ENCODE measurements at regions not wholly inside any gene's neighbourhood (a gene's known extent, or its start where the extent isn't known, plus 50 kb on each side); places are given as distances from the start of the nearest gene placed in this dataset.

DNA sequence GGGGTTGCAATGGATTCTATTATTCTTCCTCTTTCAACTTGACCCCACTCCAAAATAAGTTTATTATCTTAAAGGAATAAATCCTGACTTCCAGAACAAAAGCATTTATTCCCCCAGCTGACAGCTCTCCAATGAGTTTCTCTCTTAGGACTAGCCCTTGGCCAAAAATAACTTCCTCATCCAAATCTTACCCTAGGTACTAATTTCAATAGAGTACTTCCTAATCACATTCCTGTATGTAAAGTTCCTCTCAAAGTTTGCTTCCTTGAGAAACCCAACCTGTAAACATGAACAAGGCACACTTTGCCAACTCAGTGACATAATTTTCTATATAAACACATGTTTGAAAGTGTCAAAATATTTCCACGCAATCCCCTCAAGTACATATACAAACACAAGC lies 671.2 kb upstream of the GALNTL6 start:
- DNase-seq, result no peak

DNA sequence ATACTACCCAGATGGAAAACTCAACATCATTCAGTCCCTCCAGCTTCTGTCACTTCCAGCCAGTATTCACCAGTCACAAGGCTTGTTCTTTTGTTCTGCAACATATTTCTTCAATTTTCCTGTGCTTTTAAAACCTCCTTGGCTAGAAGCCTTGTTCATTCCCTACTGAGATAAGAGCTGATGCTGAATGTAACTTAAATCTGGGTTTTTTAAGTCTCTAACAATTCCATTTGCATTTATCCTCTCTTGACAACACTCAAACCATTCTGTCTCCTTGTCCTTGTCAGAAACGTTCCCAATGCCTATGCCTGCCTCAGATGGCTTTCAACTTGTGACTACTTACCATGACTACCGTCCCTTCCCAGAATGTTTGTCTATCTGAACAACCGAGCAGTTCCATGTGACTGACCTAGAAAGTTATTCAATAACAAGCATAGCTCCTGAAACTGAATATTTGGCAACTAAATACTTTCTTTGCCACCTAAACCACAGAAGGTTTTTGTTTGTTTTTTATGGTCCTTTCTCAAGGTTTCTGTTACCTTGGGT lies 682.9 kb upstream of the GALNTL6 start:
- no peak for DNase-seq

DNA sequence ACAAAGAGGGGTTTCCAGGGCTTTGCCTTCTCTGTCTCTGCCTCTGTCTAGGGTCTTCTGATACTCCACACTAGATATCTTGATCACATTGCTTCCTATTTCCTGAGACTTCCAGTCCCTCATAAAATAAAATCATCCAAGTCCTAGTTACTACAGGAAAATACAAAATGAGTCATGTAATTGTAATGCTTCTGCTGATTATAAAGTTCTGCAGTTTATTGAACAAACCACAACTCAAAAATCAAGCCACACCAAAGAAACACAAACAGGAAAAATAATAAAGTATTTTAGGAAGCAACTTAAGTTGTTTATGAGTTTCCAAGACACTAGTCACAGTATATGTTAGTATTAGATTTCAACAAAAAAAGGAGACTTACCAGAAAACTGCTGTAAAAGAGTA lies 695.1 kb upstream of the GALNTL6 start:
- DNase-seq, result no peak

DNA sequence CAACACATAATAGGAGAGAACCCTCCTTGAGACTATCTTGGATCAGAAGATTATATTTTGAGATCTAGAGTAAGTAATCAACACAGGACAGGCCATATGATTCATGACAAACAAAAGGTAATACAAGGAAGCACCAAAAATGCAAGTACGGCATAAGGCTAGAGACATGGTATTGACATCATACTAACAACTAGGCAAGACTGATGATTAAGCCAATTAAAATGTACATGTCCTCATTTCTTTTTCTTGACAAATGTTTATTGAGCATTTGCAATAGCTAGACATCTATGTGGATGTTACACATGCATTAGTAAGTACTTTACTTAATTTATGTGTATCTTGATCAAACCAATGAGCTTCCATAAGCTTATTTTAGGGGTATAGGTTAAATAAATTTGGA lies 695.7 kb upstream of the GALNTL6 start:
- no peak for DNase-seq

DNA sequence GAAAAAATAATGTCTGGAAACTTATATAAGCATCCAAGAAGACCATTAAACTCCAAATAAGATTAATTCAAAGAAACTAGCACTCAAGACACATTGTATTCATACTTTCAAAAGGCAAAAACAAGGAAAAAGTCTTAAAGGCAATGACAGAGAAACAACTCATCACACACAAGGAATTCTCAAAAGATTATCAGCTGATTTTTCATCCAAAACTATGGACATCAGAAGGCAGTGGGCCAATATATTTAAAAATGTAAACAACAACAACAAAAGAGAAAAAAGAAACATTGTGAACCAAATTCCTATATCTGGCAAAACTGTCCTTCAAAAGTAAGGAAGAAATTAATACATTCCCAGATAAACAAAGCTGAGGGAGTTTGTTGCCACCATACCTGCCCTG lies 711.4 kb upstream of the GALNTL6 start:
- DNase-seq, result no peak

DNA sequence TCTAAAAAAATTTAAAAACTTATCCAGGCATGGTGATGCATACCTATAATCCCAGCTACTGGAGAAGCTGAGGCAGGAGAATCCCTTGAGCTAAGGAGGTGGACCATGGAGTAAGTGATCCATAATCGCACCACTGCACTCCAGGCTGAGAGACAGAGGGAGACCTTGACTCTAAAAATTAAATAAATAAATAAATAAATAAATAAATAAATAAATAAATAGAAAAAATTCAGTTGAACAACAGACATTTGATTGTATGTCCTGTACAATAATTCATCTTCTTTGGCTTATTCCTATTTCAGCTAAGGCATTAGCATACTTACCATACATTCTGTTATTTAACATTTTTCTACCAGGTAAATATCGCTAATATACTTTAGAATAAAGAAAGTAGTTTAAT lies 726.1 kb upstream of the GALNTL6 start:
- DNase-seq, result no peak

DNA sequence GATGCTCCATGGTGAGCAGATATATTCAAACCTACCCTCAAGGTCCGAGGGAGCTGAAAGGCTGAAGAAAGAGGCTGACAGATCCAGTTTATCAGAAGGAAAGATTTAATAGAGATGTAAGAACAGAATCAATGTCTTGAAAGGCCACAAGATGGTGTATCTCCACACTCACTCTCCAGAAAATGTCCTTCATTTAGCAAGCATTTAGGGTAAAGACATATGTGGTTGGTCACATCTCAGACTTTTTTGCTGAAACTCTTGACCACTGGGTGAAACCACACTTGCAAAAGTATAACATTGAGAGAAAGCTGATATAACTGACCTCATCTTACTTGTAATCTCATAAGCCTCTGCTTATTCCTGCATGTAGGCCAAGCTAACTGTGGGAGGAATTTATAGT lies 745.8 kb upstream of the GALNTL6 start:
- peak in 1 of 2 experiments; percentile 1 for DNase-seq

DNA sequence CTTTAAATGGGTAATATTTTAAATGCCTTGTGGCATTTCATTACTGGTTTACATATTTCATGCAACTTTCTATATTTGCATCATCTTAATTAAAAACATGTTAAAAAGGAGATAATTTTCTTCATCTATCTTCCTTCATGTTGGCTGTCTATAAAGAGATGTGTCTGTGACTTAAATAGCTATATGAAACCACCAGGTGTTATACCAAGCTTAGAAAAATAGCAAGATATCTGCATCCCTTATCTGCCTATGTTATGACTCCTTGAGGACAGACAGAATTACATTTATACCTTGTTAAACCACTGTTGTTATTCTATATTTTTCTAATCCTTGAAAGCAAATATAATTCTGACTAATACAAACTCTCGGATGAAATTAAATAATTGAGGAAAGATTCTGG lies 763.8 kb upstream of the GALNTL6 start:
- no peak for DNase-seq

DNA sequence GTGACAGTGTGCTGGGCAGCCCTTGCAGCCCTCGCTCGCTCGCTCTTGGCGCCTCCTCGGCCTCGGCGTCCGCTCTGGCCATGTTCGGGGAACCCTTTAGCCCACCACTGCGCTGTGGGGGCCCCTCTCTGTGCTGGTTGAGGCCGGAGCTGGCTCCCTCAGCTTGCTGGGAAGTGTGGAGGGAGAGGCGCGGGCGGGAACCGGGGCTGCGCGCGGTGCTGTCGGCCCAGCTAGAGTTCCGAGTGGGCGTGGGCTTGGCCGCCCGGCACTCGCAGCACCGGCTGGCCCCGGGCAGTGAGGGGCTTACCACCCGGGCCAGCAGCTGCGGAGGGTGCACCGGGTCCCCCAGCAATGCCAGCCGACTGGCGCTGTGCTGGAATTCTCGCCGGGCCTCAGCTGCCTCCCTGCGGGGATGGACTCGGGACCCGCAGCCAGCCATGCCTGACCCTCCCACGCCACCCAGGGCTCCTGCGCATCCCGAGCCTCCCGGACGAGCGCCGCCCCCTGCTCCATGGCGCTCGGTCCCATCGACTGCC lies 770.1 kb upstream of the GALNTL6 start:
- DNase-seq, result no peak

DNA sequence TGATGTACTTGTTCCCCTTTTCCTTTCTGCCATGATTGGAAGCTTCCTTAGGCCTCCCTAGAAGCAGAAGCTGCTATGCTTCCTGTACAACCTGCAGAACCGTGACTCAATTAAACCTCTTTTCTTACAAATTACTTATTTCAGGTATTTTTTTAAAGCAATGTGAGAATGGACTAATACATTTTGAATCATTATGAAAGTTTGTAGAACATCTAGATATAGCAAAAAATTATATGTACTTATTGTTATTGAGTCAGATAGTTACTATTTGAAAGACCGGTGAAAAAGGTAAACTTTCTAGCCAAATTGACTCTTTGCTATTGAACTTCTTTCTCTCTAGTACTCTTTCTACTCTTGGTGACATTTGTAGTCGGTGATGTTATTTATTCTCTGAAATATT lies 777.3 kb upstream of the GALNTL6 start:
- DNase-seq, result no peak

DNA sequence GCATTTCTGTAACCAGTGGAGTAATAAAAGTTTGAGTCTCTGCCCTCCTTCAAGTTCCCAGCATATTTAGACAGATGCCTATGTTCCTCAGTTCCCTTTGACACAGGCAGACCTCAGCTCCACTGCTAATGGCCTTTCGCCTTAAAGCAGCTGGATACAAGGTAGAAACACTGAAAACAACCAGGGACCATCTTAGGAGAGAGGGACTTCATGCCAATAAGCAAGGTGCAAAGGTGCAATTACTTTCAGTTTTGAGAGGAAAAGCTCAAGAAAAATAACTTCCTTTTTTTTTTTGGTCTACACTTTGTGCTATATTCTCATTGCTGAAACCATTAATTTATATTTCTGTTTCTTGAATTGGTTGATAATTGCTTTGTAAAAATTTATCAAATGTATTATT lies 781.9 kb upstream of the GALNTL6 start:
- no peak for DNase-seq

DNA sequence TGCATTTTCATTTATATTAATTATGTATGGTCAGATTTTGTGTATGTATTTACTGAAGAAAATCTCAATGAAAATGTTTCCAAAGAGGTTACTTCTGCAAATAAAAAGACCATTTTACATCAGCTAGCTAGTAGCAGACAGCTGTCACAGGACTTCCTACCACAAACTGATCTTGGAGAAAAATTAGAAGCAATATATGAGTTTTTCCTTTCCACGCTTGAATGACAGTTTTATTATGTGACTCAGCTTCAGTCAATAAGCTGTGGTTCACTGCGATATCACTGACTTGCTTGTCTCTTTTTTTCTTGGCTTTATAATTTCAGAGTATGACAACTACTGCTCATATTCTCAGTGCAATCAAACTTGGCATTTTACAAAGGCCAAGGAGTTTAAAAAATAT lies 787.4 kb upstream of the GALNTL6 start:
- DNase-seq, result no peak

DNA sequence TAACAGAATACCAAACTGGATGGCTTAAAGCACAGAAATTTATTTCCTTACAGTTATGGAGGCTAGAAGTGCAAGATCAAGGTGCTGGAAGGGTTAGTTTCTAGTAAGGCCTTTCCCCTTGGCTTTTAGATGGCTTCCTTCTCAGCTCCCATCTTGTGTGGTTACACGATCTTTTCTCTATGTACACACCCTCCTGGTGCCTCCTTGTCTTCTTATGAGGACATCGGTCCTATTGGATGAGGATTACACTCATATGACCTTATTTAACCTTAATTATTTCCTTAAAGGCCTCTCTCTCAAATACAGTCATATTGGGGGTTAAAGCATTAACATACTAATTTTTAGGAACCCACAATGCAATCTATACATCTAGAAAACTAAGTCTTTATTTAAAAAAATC lies 787.9 kb upstream of the GALNTL6 start:
- no peak for DNase-seq

DNA sequence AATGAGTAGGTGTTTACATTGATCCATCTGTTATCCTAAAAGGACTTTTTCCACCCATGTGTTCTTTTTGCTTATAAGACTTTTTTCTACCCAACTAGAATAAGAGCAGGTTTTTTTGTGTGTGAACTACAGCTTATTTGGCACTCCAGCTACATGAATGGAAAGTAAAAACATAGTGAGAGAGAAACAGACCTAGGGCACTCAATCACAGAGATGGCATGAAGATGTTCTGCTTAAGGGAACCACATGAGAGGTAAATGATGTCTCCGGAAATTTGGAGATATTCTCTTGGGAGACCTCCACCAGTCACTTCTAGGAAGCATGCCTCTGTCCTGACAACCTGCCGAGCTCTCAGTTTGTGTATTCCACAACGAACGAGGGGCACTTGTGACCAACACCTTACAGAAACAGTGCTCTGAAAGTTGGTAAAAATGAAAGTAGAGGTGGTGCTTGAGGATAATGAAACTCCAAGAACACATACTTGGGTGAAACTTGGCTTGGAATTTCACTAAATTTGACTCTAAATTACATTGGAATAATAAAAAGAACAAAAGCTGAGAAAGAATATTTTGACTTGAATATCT lies 788.4 kb upstream of the GALNTL6 start:
- no peak for DNase-seq

DNA sequence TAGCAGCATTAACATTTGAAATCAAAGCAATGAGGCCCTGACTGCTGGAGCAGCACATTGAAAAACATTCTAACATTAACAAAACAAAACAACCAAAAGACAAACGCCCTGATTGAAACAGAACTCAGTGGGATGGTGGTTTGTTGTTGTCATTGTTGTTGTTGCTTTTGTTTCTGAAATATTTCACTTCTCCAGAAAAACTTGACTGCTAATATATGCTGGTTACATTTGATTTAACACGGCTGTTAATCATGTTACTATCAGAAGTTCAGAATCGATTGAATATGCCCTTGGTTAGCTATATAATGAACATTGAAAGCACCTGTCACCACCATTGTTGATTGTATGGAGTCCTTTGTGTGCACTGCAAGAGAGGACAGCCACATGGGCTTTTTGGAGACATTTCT lies 790.4 kb upstream of the GALNTL6 start:
- DNase-seq, result no peak

DNA sequence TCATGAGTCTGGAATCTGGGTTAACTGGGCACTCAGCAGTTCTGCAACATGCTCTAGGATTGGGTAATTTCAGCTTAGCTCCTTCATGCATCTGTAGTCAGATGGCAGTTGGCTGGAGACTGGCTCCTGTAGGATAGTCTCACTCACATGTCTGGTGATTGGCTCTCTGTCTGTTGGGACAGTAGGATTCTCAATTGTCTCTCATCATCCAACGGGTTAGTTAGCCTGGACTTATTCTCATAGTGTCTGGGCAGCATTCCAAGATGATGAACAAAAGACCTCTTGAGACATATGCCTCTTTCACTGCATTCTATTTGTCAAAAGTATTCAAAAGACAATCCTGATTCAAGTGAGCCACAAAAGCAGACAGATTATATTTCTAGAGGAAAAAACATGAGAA lies 795.6 kb upstream of the GALNTL6 start:
- no peak for DNase-seq

DNA sequence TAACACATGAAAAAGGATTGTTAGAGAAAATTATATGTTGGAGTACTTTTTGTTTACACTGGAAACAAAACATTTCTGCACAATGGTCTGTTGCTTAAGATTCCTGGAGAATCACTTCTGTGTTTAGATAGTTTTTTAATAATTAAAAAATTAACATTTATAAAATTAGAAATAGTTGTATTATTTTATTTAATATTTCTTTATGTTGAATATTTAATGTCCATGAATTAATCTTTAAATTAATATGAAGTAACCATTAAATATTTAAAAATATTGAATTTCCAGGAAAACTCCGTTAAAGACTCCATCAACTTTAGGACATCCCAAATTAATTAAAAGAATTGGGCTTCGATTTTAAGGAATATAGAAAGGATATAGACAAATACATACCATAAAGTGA lies 797.1 kb upstream of the GALNTL6 start:
- no peak for DNase-seq

DNA sequence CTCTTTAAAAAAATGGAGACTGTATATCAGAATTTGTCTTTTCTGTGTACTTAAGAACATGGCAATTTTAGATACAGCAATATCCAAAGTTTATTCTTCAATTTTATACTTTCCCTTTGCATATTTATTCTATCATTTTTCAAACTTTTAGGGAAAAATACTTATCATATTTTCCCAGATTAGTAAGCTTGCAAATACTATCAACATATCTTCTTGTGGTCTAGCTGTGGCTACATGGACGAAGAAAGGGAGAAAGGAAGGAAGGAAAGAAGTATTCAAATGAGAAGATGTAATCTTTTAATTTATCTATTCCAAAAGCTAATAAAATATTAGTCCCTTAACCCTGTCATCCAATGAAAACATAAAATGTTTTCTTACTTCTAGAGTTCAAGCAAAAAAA lies 797.8 kb upstream of the GALNTL6 start:
- no peak for DNase-seq

DNA sequence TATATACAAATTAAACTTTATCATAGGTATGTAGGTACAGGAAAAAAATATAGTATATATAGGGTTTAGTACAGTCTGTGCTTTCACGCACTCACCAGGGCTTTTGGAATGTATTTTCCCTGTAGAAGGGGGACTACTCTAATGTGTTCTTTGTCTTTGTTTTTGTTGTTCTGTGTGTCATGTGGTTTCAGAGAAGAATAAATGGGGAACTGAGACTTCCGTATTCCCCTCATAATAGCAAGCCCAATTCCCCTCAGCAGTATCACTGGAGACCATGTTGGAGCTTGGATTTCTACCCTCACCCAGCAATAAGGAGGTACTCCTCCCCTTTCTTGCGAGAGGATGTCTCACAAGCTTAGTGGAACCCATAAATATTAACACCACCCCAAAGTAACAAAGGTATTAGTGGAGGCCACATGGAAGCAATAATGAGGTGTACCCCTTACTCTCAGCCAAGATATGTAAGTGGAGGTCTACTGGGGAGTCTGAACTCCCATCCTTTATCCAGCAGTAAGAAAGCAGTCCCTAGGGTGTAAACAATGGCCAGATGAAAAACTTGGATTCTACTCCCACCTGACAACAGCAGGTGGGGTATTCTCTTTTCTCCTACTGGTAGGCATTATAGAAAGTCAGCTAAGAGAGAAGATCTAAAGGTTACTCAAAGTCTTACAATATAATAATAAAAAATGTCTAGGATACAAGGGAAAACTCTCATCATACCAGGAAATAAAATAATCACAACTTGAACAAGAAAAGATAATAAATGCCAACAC lies 805.4 kb upstream of the GALNTL6 start:
- no peak for DNase-seq

DNA sequence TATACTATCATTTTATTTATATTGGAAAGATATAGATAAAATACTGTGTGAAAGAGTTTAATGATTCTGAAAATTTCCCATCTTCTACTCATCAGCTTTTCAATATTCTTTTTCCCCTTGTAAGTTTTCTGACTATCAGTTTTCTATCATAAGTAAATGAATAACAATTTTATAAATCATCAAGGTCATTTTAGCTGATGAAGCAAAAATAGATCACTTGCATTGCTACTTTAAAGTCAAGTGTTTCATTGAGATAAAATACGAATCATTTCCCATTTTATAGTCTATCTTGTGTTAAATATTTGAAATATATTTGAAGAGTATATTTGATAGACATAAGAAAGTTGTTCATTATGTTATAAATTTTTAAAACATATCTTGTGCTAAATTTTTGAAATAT lies 811.0 kb upstream of the GALNTL6 start:
- DNase-seq, result no peak

DNA sequence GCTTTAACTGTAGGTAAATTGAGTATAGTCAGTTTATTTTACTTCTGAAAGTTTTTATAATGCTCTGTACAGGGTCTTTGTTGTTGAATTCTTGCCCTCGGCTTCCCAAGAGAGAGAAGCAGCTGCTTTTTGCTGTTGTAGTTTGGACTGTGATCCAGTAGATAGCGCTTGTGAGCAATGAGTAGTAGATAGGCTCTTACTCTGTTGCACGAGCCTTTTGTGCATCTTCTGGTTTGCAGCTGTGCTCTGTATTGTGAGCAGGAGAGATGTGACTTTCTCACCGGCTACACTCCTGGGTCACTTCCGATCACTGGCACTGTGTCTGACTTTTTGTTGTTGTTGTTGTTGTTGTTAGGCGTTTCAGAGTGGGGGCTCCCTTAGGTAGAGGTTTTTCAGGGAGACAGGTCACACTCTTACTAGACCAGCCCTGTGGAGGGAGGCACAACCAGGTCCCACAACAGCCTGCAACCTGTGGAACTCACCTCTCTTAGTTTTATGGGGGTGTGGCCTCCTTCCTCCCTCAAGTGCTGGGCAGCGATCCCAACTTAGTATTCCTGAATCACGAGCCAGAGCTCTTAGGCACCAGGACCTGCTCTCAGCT lies 822.1 kb upstream of the GALNTL6 start:
- DNase-seq, result peak; percentile 0 to 6

DNA sequence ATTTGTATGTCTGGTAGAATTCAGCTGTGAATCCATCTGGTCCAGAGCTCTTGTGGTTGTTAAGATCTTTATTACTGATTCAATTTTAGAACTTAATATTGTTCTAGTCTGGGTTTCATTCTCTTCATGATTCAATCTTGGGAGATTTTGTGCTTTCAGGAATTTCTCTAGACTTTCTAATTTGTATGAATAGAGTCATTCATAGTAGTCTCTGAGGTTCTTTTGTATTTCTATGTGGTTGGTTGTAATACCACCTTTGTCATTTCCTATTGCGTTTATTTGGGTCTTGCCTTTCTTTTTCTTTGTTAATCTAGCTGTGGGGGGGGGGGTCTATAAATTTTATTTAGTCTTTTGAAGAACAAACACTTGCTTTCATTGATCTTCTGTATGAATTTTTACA lies 824.8 kb upstream of the GALNTL6 start:
- no peak for DNase-seq

DNA sequence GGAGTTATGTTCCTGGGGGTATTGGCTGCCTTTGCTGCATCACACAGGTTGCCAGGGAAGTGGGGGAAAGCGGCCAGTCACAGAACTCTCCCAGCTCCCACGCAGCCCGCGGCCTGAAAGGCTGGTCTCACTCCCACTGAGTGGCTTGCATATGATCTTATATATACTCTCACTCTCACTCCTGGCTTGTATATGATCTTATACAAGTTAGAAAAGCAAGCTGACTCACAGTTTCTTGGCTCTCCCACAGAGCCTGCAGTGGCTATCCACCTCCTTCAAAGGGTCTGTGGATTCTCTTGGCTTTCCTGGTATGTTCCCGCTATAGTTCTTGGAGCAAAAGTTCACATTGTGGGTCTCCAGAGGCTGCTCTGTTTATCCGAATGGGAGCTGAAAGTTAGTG lies 833.5 kb upstream of the GALNTL6 start:
- DNase-seq, result no peak

DNA sequence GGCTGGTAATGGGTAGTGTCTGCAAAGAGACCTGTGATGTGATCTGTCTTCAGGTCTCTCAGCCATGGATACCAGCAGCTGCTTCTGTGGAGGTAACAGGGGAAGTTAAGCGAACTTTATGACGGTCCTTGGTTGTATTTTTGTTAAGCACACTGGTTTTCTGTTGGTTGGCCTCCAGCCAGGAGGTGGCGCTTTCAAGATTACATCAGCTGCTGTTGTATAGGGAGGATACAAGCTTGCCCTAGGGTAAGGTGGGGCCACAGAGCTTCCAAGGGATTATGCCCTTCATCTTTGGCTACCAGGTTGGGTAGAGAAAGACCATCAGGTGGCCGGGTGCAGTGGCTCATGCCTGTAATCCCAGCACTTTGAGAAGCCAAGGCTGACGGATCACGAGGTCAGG lies 834.2 kb upstream of the GALNTL6 start:
- no peak for DNase-seq
